Right renal pelvis (tissue), 4 donors: ENCODE measurements at regions not wholly inside any gene's neighbourhood (a gene's known extent, or its start where the extent isn't known, plus 50 kb on each side); places are given as distances from the start of the nearest gene placed in this dataset.

ENCODE experiments used
- DNase-seq, 4 donors: peaks; one replicate each; pipeline ENCODE4 v3.0.0-alpha.2; 2013; ENCODE audit warnings: low read depth in 4 of 4, low spot score in 3 of 4, missing footprints in 1 of 4

DNA sequence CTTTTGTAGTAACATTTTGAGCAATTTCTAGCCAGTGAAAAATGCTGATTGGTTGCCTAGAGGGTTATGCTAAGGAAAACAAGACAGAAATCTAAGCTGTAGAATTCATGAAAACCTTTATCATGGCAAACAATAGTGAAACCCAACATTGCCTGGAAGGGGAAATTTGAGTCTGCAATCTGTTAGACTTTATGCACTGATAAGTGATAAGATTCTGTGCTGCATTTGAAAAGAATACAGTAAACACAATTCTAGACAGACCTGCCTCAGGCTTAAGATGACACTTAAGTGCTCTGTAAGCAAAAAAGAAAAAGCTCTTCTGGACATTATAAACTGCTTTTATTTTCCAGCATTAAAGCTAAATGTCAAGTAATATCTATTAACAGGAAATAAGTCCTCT, 519.3 kb downstream of the ISL1 start:
- DNase-seq = no peak

DNA sequence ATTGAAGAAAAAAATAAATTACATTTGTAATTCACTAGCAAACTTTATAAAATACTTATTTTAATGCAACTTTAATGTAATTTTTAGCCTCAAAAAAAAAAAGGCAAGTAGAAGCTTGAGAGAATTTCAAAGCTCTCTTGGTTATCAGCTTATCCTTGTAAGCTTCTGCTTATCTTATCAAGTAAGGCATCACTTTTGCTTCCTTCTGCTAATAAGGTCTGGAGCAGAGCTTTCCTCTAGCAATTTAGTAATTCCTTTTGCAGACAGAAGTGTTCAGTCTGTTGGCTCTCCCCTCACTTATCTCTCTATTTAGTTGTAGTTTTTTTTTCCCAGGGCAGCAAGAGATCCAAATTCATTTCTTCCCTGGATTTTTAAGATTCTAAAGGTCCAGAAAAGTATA, 525.0 kb downstream of the ISL1 start:
- no peak for DNase-seq

- DNase-seq = no peak
These were observed 561.4 kb downstream of the ISL1 start for GRCh38 chr5:51944500-51945125.

DNA sequence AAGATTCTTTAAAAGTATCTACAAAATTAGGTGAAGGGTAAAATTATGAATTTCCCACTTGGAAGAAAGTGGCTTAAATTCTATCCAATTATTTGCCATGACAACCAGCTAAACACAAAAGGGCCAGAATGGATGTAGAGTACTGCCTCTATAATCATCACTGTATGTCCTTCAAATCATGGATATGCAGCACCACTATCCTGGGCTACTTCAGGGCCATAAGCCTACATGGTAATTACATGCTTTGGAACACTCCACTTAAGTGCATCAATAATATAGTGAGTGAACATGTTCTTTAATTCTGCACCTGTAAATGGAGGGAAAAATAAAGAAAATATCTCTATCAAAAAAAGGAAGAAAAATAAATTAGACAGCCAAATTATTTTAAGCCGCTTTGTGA, 575.2 kb downstream of the ISL1 start:
- DNase-seq = no peak

GRCh38 chr5:51960617-51961121, 577.4 kb downstream of the ISL1 start:
- DNase-seq = no peak

GRCh38 chr5:51961154-51961562, 577.9 kb downstream of the ISL1 start:
- DNase-seq = no peak

DNA sequence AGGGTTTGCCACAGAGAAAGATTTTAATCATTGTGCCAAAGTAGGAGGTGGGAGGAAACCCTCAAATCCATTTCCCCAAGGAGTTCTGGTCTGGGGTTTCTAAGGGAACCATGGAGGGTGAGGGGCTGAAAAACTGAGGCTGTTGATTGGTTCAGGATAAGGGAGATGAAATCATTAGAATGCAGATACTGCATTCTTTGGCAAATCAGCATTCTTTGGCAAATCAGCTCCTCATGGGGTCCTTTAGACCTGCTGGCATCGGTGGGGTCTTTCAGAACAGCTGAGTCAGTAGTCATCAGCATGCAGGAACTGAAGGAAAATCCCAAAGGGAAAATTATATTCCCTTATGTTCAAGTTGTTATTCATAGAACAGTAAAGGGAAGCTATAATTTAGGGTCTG, 585.5 kb downstream of the ISL1 start:
- DNase-seq = no peak

DNA sequence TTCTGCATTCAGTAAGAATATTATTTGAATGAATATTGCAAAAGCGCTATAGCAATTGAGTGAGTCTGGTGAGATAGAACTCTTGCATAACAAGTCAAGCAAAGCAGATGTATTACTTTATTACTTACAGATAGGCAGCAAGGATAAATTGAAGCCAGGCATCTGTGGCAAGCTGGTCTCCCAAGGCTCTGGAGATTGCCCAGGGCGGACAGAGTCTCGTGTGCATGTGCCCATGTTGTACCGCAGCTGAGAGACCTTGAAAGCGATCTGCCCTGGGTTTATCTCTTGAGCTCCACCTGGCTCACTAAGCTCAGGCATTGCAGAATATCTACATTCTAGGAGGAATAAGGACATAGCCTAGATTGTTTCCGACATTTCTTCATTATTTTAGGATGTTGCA, 591.6 kb downstream of the ISL1 start:
- no peak for DNase-seq

GRCh38 chr5:51977014-51977413, 593.8 kb downstream of the ISL1 start:
- no peak for DNase-seq

- no peak for DNase-seq
These were observed 599.9 kb downstream of the ISL1 start for GRCh38 chr5:51983161-51983560.

DNA sequence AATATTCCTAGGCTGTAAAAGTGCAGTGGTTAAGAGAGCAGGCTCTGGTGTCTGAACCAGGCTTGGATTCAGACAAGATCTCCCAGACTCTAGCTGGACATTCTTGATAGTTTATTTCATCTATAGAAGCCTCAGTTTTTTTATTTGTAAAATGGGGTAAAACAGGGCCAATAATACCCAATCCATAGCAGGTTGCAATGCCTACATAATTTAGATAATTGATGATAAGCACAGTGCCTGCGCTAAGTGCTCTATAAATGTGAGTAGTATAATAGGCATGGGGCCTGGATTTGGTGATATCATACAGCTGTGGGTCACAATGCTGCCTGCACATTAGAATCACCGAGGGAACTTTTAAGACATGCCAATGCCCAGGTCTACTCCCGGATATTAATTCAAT, 603.5 kb downstream of the ISL1 start:
- no peak for DNase-seq

- no peak for DNase-seq
These were observed 604.0 kb downstream of the ISL1 start for GRCh38 chr5:51987239-51987638.

GRCh38 chr5:51987669-51988209, 604.5 kb downstream of the ISL1 start:
- no peak for DNase-seq

DNA sequence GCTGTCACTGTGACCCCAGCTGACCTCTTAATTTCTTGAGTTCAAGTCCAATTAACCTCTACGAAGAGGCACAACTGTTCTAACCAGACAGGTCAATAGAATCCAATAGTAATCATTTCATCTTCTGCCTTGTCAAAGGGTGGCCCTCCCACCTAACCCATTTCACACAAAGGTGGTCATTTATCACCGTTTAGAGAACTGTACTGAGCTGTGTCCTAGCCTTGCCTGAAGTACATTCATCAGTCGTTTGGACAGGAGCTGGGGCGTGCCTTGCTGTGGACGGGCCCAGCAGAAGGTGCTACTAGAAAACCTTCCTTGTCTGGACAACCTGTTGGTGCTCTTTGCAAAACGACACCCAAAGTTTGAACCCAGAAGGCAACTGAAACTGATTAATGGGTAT, 605.4 kb downstream of the ISL1 start:
- DNase-seq = no peak

GRCh38 chr5:51990241-51990640, 607.0 kb downstream of the ISL1 start:
- DNase-seq = no peak

GRCh38 chr5:51990661-51991180, 607.5 kb downstream of the ISL1 start:
- DNase-seq = no peak

- DNase-seq = no peak
These were observed 608.7 kb downstream of the ISL1 start for GRCh38 chr5:51991940-51992339.

- no peak for DNase-seq
These were observed 612.6 kb downstream of the ISL1 start for GRCh38 chr5:51995773-51996306.

DNA sequence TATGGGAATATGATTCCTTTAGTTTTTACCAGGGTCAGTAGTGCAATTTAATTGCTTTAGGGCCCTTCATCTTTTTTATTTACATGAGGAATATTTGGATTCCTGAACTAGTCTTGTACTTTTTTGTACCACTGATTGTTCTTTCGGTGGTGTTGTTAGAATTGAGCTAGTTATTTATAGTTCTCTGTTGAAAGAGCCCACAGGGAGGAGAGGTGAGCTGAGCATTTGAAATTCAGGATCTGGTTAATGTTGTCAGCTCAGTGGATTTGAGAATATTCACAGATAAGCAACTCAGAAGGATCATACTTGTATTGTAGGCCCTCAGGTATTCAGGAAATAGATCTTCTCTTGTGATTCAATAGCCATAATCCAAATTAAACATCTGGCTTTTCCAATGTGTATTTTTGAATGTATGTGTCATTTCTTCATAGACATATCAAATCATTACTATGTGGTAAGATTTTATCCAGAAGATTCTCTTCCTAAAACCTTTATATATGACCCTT, 613.2 kb downstream of the ISL1 start:
- no peak for DNase-seq

DNA sequence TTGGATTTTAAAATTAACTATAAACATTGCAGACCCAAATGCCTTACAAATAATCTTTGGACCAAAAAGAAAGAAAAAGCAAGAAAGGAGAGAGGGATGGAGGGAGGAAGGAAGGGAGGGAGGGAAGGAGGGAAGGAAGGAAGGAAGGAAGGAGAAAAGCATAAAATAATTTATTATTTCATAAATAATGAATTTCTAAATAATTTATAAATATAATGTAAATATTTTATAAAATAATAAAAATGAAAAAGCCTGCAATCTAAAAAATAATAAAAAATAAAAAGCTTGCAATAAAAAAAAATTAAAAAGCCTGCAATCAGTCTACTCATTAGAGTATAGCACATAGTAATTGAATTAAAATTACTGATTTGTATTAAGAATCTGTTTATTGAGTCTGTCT, 614.3 kb downstream of the ISL1 start:
- DNase-seq = no peak

DNA sequence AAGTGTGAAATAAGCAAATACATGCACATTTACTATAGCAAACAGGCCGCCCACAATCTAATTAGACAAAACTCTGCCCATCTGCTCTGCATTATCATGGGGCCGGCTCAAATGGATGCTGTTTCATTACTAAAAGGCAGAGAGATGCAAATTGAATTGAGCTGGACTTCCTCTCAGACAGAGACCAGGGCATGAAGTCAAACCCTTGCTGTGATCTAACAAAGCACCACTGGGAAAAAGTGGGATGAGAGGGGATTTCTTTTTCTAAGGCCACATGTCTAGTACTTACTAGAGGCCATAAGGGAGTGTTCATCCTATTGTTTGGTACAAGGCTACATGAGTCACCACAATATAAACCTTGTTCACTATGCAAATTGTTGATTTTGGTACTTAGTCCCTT, 614.7 kb downstream of the ISL1 start:
- DNase-seq = no peak

- DNase-seq = peak; percentile 3 to 28 (median 14)
These were observed 624.1 kb downstream of the ISL1 start for GRCh38 chr5:52007230-52007858.
